DND-41 (cell line): ENCODE measurements at regions not wholly inside any gene's neighbourhood (a gene's known extent, or its start where the extent isn't known, plus 50 kb on each side); places are given as distances from the start of the nearest gene placed in this dataset.

Source experiments
- ATAC-seq: fragments of 200-7000 bp; cut with Tn5 transposase; 3 replicates; pipeline ENCODE4 v1.9.1; 2021; ENCODE audit warnings: low read depth; ENCODE audit not compliant: insufficient read depth
- DNase-seq: peaks from one replicate; pipeline ENCODE4 v3.0.0-alpha.2; 2020
- H2AFZ ChIP-seq: 2 replicates; pipeline ENCODE4 v1.6.0; 2012; ENCODE audit warnings: low read depth, low read length
- H3K27ac ChIP-seq: 2 replicates; pipeline ENCODE4 v1.5.1; 2012; ENCODE audit warnings: low read length, inconsistent platforms
- H3K27me3 ChIP-seq: fragments of 200-600 bp; sonication (generic); 2 replicates; pipeline ENCODE4 v1.6.0; 2012; ENCODE audit warnings: low read length, mild to moderate bottlenecking, inconsistent platforms; ENCODE audit not compliant: insufficient read depth, poor library complexity
- H3K36me3 ChIP-seq: 2 replicates; pipeline ENCODE4 v1.5.1; 2012; ENCODE audit warnings: low read length, inconsistent platforms; ENCODE audit not compliant: insufficient read depth
- H3K4me1 ChIP-seq: 2 replicates; pipeline ENCODE4 v1.5.1; 2012; ENCODE audit warnings: mild to moderate bottlenecking, low read length; ENCODE audit not compliant: insufficient read depth
- H3K4me2 ChIP-seq: 2 replicates; pipeline ENCODE4 v1.6.0; 2012; ENCODE audit warnings: mild to moderate bottlenecking, moderate library complexity, low read length, inconsistent platforms; ENCODE audit not compliant: insufficient read depth
- H3K4me3 ChIP-seq, 2 experiments: fragments of 200-600 bp in 1 of 2; shearing (Covaris generic) in 1 of 2; 2 replicates each; pipeline ENCODE4 v1.5.1; 2012 to 2016; ENCODE audit warnings: inconsistent platforms in 2 of 2, low read length in 2 of 2, mild to moderate bottlenecking in 2 of 2, low read depth in 1 of 2, moderate library complexity in 1 of 2
- H3K79me2 ChIP-seq: 2 replicates; pipeline ENCODE4 v1.6.0; 2012; ENCODE audit warnings: low read length, inconsistent platforms; ENCODE audit not compliant: insufficient read depth
- H3K9ac ChIP-seq: 2 replicates; pipeline ENCODE4 v1.6.0; 2012; ENCODE audit warnings: low read depth, mild to moderate bottlenecking, inconsistent platforms, low read length, moderate library complexity
- H3K9me3 ChIP-seq: 2 replicates; pipeline ENCODE4 v1.5.1; 2012; ENCODE audit warnings: low read length, moderate library complexity, mild to moderate bottlenecking, inconsistent platforms; ENCODE audit not compliant: insufficient read depth, severe bottlenecking
- H4K20me1 ChIP-seq: 2 replicates; pipeline ENCODE4 v1.6.0; 2012; ENCODE audit warnings: low read length; ENCODE audit not compliant: insufficient read depth
- CTCF ChIP-seq: IDR thresholded peaks from 2 replicates; pipeline ENCODE4 v1.5.1; 2012; ENCODE audit warnings: borderline replicate concordance, low read length, moderate library complexity, mild to moderate bottlenecking; ENCODE audit not compliant: poor library complexity, severe bottlenecking; ENCODE audit errors: extremely low read depth
- EZH2 ChIP-seq: IDR thresholded peaks from 3 replicates; pipeline ENCODE4 v1.6.1; 2012; ENCODE audit warnings: borderline replicate concordance, low read depth, mild to moderate bottlenecking, moderate library complexity, low read length, inconsistent platforms; ENCODE audit not compliant: severe bottlenecking

DNA sequence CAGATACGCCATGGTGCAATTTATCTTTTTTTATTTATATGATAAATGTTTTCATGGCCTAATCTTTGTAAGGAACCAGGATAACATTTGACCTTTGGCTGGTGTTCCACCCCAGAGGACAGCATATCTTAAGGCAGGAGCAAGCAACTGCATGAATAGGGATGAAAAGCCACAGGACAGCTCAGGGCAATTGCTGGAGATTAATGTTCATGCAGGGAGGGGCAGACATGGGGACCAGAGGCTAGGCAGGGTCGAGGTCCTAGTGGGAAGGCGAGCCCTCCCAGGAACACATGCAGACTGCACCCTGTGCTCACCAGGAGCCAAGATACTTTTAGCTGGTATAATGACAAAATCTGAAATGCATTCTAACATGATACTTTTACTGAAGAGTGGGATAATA lies 74.4 kb upstream of the HAO2 start:
- DNase-seq = no peak
- Histone ChIP-seq H3K27me3 (peaks cover 13% of the 10 kb centered on the region), H3K4me3 (no peak overlapping the region), H3K27ac (no peak overlapping the region), H3K36me3 (no peaks in the 10 kb centered on the region), H2AFZ (no peak overlapping the region), H3K9me3 (no peaks in the 10 kb centered on the region), H3K4me2 (peak overlapping the region; percentile 30; the same call in 1 of the 2 replicates), H3K4me1 (peaks cover 17% of the 10 kb centered on the region), H4K20me1 (no peaks in the 10 kb centered on the region), H3K79me2 (no peaks in the 10 kb centered on the region), H3K9ac (no peak overlapping the region)
- no peak for ATAC-seq
- TF ChIP-seq EZH2 = no peak
- TF ChIP-seq CTCF = no peak

DNA sequence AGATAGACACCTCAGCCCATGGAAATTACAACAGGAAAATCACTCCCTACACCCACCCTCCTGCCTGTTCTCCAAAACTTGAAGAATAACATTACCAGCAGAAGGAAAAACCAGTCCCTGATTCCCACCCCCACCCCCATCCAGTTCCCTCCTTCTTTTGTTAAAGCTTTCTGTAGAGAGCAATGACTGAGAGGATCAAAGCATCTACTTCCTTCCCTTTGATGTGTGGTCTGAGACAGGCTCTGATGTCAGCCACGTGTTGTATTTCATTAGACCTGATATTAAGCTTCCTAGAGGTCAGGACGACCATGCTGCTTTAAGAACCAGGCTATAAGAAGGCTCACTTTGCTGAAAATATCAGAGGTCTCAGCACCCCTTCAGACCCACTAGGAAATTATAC lies 73.9 kb upstream of the HAO2 start:
- no peaks in the 10 kb centered on the region for H3K9me3 ChIP-seq
- peak overlapping the region; percentile 30; the same call in 1 of the 2 replicates for H3K4me2 ChIP-seq
- no peaks in the 10 kb centered on the region for H4K20me1 ChIP-seq
- no peaks in the 10 kb centered on the region for H3K79me2 ChIP-seq
- peak; percentile 91 for ATAC-seq
- H3K9ac ChIP-seq = no peak overlapping the region
- H3K27ac ChIP-seq = no peak overlapping the region
- H3K36me3 ChIP-seq = no peaks in the 10 kb centered on the region
- peaks cover 17% of the 10 kb centered on the region for H3K4me1 ChIP-seq
- peak; percentile 50 for DNase-seq
- no peak for TF ChIP-seq EZH2
- no peak for TF ChIP-seq CTCF
- peaks cover 13% of the 10 kb centered on the region for H3K27me3 ChIP-seq
- 0 out of 2 replicates have a peak overlapping the region, but pooled peaks have one; percentile 5 for H2AFZ ChIP-seq
- H3K4me3 ChIP-seq = no peak overlapping the region

DNA sequence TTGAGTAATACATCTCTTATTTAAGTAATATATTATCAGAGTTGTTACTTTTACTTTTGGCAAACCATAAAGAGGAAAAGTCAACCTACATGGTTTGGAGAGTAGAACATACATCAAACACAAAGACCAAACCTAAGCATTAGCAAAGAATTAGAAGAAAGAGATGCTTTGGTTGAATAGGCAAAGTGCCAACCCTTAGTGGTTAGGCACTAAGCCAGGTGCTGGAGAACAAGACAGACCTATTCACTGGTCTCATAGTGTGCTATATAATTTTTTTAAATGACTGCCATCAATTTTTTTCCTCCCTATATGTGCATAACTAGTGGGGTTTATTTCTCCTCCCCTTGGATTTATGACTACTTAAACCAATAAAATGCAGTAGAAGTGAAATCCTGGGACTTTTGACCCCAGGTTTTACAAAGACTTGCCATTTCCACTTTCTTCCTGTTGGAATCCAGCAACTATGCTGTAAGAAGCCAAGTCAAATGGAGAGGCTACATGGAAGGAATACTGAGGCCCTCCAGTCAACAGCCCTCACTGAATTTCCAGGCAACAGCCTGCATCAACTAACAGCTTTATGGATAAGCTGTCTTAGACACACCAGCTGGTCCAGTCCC lies 69.8 kb upstream of the HAO2 start:
- no peak for TF ChIP-seq EZH2
- no peak for TF ChIP-seq CTCF
- no peak overlapping the region for H3K9ac ChIP-seq
- no peaks in the 10 kb centered on the region for H3K79me2 ChIP-seq
- peaks cover 16% of the 10 kb centered on the region for H3K4me1 ChIP-seq
- no peaks in the 10 kb centered on the region for H4K20me1 ChIP-seq
- H3K9me3 ChIP-seq = no peaks in the 10 kb centered on the region
- no peak overlapping the region for H3K27ac ChIP-seq
- peaks cover 16% of the 10 kb centered on the region for H3K27me3 ChIP-seq
- DNase-seq (peak; percentile 72), ATAC-seq (peak; percentile 79)
- H3K36me3 ChIP-seq = no peaks in the 10 kb centered on the region
- no peak overlapping the region for H3K4me3 ChIP-seq
- H3K4me2 ChIP-seq = no peak overlapping the region
- H2AFZ ChIP-seq = no peak overlapping the region
